ENCODE measurements at regions not wholly inside any gene's neighbourhood (a gene's known extent, or its start where the extent isn't known, plus 50 kb on each side); places are given as distances from the start of the nearest gene placed in this dataset.

- no peak for DNase-seq
These were observed 1025.4 kb downstream of the SQOR start for GRCh38 chr15:46660096-46660842.

GRCh38 chr15:46670258-46670657 is 1035.4 kb downstream of the SQOR start:
- DNase-seq, result no peak

GRCh38 chr15:46671336-46671735 is 1036.5 kb downstream of the SQOR start:
- no peak for DNase-seq

GRCh38 chr15:46672041-46672440 is 1037.2 kb downstream of the SQOR start:
- no peak for DNase-seq

- no peak for DNase-seq
These were observed 1040.8 kb upstream of the SEMA6D start for GRCh38 chr15:46676233-46677206.

GRCh38 chr15:46677491-46677890 is 1039.8 kb upstream of the SEMA6D start:
- DNase-seq, result no peak

GRCh38 chr15:46681901-46682300 is 1035.4 kb upstream of the SEMA6D start:
- DNase-seq, result no peak

- no peak for DNase-seq
These were observed 1034.1 kb upstream of the SEMA6D start for GRCh38 chr15:46682969-46683791.

GRCh38 chr15:46685096-46685495 is 1032.2 kb upstream of the SEMA6D start:
- no peak for DNase-seq

- DNase-seq, result no peak
These were observed 1031.6 kb upstream of the SEMA6D start for GRCh38 chr15:46685681-46686080.

GRCh38 chr15:46696281-46696680 is 1021.0 kb upstream of the SEMA6D start:
- no peak for DNase-seq

- DNase-seq, result no peak
These were observed 1016.0 kb upstream of the SEMA6D start for GRCh38 chr15:46701346-46701745.

GRCh38 chr15:46701896-46702295 is 1015.4 kb upstream of the SEMA6D start:
- DNase-seq, result no peak

- DNase-seq, result no peak
These were observed 1014.1 kb upstream of the SEMA6D start for GRCh38 chr15:46703020-46703861.

- no peak for DNase-seq
These were observed 1013.3 kb upstream of the SEMA6D start for GRCh38 chr15:46703871-46704637.

GRCh38 chr15:46707452-46707851 is 1009.9 kb upstream of the SEMA6D start:
- no peak for DNase-seq

- no peak for DNase-seq
These were observed 1009.1 kb upstream of the SEMA6D start for GRCh38 chr15:46708226-46708625.

- DNase-seq, result no peak
These were observed 1007.7 kb upstream of the SEMA6D start for GRCh38 chr15:46709460-46710083.

- DNase-seq, result no peak
These were observed 1006.8 kb upstream of the SEMA6D start for GRCh38 chr15:46710401-46710960.

GRCh38 chr15:46713045-46713444 is 1004.3 kb upstream of the SEMA6D start:
- DNase-seq, result no peak
